Cardiac septum (tissue), 1 donor: ENCODE measurements at regions not wholly inside any gene's neighbourhood (a gene's known extent, or its start where the extent isn't known, plus 50 kb on each side); places are given as distances from the start of the nearest gene placed in this dataset.

Experiments used
- DNase-seq: peaks from one replicate; pipeline ENCODE4 v3.0.0-alpha.2; 2020; ENCODE audit warnings: low spot score
- intact Hi-C: fragments of 100-400 bp; cut with DNase I; formaldehyde crosslinking; loops from one replicate; pipeline ENCODE4 v1.14.0; 2022
- donor health status: DM: no; HTN: no; CAD: no.

DNA sequence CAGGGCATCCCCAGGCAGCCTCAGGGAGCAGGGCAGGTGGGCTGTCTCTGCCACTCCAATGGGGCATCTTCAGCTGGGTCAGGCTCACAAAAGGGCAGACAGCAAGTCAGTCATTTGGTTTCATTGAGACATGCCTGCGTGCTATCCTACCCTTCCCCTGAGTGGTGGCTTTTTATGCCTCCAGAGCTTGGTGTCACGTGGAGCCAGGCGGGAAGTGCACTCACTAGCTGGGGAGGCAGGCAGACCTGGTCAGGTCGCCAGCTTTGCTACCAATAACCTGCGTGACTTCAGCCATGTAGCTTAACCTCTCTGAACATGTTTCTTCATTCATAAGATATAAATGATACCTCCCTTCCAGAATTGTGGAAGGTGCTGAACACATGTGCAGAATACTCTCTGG is 415.0 kb downstream of the SOX9 start:
- no peak for DNase-seq
- intact Hi-C loops = no loop called here

DNA sequence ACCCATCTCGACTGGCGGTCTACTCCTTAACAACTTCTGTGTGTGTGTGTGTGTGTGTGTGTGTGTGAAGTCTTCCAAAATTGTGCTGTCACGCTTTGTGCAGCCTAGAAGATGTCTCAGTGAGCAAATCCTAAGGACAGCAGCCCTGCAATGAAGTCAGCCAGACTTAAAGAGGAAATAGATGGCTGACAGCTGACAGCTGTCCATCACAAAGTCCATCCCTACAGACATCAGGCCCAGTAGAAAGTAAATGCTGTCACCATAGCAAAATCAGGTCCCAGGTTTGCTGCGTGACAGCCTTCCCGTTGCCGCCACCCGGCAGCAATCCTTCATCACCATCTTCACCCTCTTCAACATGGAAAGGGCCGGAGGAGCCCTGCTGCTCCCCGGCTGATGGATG is 416.0 kb downstream of the SOX9 start:
- DNase-seq = no peak
- intact Hi-C loops = no loop called here

DNA sequence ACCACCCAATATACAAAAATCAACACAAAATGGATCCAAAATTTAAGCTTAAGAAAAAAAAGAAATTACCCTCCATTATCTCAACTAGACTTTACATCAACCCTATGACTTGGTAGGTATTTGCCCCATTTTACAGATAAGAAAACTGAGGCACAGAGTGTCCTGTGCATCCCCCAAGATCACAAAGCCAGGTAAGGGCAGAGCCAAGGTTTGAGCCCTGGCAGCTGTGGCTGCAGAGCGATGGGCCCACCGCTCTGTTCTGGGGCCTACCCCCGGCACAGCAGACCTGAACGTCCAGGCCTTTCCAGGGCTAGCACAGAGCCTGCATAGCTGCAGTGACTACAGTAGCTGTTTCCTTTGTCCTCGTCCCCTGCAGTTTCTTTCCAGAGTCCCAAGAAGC is 417.6 kb downstream of the SOX9 start:
- DNase-seq = no peak
- intact Hi-C loops = no loop called here

DNA sequence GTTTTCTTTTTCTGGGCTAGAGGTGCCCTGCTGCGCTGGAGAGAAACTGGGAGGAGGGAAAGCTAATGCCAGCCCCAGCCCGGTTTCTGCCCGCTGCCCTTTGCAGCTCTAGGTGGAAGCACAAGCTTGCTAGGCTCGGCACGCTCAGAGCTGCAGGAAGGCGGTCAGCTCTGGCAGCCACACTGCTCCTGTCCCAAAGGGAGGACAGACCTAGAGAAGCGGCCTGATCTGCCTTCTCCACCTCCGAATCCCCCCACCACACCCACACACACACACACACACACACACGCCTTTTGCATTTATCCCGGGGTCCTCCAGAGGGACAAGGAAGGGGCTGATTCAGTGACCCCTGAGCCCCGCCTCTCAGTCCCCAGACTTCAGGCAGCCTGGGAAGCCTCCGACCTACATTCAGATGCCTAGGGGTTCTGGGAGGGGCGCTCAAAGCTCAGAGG is 418.1 kb downstream of the SOX9 start:
- no peak for DNase-seq
- intact Hi-C loops = no loop called here

DNA sequence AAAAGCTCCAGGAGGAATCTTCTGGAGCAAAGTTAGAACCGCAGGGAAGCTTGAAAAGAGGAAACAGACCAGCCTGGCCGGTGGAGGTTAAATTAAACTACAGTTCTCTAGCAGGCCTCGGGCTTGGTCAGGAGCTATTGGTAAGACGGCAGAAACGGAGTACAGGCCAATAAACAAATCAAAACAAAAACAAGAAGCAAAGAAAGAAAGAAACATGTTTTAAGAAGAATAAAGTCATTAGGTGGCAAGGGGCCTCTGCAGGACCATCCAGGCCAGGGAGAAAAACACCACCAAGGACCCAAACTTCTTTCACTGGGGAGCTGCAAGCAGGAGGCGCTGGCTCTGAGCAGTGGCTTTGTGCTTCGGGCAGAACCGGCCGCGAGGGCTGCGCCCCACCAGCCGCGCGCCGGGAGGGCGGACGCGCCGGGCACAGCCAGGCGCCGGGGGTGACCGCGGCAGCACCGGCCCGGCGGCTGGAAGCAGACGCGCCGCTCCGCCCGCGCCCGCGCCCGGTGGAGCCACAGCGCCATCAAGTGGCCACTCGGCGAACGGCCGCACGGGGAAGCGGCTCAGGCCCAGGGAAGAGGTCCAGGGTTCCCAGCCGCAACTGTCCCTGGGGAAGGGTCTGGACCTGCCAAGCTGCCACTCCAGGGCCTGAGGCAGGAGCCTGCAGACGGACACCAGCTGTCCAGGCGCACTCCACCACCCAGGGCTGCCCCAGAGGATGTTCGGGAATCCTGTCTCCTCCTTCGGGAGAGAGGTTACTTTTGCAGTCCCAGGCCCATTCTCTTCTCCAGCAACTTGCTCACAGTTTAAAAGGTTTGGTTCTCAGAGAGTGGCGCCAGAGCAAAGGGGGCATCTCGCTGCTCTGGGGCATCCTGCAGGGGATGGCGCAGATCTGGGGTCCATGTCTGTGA is 419.4 kb downstream of the SOX9 start:
- intact Hi-C loops = loop anchor here (2.0 to 5.0 kb wide), 4 partner anchors 419 to 1901 kb away; partner anchors contain the start of gene SOX9
- peak; percentile 84 for DNase-seq

DNA sequence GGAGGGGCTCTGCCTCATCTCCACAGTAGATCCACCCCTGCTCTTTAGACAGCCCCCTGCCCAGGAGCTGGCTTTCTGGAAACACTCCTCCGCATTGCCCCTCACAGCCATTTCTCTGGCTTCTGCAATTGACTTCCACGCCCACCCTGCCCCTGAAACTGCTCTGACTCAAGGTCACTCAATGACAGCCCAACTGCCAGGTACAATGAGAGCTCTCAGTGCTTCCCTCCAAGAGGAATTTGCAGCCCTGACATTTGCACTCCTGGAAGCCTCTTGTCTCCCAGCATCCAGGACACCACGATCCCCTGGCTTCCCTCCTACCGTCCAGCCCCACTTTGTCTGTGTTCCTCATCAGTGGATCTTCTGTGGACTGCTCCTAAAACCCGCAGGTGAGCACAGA is 421.5 kb downstream of the SOX9 start:
- intact Hi-C loops = loop anchor here (5.0 kb wide), 2 partner anchors 1070 to 1425 kb away; no protein-coding TSS in a partner anchor
- peak; percentile 57 for DNase-seq

DNA sequence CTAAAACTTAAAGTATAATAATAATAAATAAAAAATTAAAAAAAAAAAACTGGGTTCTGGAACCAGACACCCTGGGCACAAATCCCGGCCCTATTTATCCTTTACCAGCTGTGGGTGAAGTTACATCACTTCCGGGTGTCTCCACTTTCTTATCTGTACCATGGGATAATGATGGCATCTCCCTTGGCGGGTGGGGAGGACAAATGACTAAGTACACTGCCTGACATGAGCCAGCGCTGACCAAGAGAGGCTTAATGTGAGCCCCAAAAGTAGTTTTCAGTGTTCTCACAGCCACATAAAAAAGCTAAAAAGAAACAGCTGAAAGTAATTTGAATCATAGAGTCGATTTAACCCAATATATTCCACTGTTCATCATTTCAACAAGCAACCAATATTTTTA is 424.9 kb downstream of the SOX9 start:
- DNase-seq = no peak
- intact Hi-C loops = no loop called here

DNA sequence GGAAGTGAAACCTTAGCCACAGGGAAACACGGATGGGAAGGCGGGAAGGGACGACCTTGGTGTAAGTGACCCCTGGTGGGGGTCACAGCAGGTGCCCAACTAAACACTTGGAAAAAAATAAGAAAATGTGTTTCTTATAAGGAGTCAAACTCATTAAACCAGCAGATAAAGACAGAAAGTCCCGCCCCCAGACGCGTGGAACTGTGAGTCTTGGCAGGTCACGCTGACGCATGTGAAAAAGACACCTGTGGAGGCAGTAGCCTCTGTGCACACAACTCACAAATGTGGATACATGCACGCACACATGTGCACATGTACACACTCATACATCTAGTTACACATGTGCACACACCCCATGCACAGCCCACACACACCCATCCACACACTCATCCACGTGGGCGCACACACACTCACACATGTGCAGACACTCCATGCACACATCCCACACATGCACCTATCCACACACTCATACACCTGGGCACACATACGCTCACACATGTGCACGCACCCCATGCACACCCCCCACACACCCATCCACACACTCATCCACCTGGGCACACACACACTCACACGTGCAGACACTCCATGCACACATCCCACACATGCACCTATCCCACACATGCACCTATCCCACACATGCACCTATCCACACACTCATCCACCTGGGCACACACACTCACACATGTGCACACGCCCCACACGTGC is 432.4 kb downstream of the SOX9 start:
- no peak for DNase-seq
- intact Hi-C loops = no loop called here

DNA sequence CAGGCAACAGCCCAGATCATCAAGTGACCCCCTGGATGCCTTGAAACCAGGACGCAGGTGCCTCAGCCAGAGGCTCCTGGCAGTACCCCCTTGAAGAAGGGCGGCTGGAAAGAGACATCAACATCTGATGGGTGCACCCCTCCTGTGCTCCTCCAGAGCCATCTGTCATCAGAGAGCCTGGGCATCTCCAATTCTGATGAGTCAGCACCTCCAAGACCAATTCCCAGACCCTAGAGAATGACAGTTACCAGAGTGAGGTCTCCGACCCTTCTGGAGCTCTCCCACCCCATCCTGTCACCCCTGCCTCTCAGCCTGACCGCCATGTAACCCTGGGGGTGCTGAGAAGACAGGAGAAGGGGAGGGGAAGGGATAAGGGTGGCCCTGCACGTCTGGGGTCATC is 433.7 kb downstream of the SOX9 start:
- DNase-seq = no peak
- intact Hi-C loops = no loop called here

DNA sequence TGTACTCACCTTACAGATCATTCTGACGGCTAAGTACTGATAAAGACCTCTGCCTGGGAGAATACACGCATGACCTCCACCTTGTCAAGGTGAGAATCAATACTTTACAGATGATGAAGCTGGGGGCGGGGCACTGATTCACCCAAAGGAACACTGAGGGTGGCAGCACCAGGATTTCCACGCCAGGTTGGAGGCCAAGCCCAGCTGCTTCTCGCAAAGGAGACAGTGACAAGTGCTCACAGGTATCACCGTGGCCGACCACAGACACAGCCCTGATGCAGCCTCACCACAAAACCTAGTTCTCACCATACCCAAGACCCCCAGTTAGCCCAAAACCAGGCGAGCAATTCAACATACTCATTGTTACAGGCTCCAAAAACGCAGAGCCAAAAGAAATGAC is 434.2 kb downstream of the SOX9 start:
- no peak for DNase-seq
- intact Hi-C loops = loop anchor here (5.0 kb wide), 1 partner anchor 602 kb away; no protein-coding TSS in a partner anchor

DNA sequence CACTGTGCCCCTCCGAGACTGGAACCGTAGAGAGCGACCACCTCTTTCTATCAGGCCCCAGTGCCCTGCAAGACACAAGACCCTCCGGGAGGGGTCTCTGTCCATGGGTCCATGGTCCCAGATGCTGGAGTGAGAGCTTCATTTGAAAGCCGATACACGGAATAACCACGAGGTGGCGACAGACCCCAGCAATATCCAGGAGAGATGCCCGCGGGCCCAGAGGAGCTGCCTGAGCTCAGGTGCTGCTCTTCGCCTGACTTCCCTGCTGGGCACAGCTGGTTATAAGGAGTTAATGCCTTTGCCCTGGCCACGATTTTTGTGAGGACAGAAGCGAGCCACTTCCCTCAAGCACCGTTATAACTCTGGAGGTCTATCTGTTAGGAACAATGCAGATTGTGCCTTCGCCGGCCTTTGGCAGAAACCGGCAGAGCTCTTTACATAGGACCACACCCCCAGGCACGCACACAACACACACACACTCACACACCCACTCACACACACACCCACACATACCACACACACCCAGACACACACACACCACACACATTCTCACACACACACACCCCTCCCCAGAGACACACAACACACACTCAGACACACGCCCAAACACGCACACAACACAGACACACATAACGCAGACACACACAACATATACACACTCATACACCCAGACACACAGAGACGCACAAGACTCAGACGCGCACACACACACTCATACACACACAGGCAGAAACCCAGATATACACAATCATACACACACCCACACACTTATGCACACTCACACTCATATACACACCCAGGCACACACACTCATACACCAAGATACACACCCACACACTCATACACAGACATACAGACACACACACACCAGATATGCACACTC is 436.4 kb downstream of the SOX9 start:
- intact Hi-C loops = loop anchor here (5.0 kb wide), 1 partner anchor 600 kb away; no protein-coding TSS in a partner anchor
- no peak for DNase-seq

DNA sequence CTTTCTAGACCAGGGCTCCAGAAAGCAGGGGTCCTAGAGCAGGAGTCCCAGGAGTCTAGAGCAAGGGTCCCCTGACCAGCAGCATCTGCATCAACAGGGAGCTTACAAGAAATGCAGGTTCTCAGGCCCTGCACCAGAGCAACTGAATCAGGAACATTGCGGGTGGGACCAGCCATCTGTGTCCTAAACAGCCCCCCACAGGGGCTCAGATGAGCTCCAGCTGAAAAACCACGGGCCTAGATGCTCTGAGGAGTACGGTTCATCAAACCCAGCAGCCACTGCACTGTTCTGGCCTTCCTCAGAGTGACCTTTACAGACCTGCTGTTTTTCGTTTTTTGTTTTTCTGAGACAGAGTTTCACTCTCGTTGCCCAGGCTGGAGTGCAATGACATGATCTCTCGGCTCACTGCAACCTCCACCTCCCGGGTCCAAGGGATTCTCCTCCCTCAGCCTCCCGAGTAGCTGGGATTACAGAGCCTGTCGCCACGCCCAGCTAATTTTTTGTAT is 438.2 kb downstream of the SOX9 start:
- no peak for DNase-seq
- intact Hi-C loops = loop anchor here (5.0 kb wide), 1 partner anchor 598 kb away; no protein-coding TSS in a partner anchor

DNA sequence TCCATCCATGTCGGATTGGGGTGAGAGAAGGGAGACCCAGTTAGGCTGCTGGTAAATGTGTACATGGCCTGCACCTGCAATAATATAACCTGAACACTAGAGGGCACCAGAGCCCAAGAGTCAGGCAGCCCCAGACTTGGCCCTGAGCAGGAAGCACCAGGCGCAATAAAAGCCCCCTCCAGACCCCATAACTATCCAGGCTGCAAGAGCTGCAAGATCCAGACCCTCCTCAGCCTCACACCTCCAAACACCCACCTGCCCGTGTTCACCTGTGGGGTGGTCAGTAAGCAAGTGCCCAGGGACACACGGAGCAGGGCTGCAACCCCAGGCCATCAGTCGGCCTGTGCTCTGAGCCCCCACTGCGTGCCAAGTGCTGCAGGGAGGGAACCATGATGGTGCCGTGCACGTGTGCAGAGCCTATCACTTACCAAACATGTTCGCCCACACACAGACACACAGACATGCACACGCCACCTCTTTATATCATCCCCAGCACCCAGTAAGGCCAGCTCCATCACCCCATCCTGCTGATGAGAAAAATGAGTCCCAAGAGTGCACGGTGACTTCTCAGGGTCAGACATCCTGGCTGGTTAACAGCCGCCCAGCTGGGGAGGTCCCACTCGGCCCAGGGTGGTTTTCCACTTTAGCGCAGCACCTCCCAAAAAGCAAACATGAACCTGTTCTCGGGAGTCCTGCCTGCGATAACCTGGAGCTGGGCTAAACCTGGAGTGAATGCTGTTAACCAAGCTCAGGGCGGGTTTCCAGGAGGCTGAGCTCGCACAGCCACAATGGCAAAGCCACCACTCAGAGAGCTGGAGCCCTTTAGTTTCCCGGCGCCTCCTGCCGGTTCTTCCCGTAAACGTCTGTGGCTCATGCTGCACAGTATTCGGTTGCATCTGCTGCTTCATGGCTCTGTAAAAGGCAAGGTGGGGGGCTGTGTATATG is 439.8 kb downstream of the SOX9 start:
- intact Hi-C loops = loop anchor here (2.0 kb wide), 1 partner anchor 164 kb away; no protein-coding TSS in a partner anchor
- no peak for DNase-seq

DNA sequence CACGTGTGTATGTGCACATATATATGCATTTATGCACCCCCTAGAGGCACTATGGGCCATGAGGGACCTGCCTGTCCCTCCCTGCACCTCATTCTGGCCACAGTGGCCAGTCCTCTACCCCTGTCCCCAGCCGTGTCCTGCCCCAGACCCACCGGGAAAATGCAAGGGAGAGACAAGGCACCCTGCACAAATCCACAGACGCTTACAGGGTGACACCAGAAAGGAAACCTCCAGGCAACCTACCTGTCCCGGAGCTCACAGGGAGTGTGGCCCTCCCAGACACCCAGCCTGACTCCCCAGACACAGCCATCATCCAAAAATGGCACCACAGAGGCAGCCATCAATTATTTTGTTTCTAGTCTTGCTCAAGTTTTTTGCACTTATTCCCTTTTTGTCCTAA is 440.4 kb downstream of the SOX9 start:
- intact Hi-C loops = loop anchor here (2.0 kb wide), 1 partner anchor 164 kb away; no protein-coding TSS in a partner anchor
- DNase-seq = no peak

DNA sequence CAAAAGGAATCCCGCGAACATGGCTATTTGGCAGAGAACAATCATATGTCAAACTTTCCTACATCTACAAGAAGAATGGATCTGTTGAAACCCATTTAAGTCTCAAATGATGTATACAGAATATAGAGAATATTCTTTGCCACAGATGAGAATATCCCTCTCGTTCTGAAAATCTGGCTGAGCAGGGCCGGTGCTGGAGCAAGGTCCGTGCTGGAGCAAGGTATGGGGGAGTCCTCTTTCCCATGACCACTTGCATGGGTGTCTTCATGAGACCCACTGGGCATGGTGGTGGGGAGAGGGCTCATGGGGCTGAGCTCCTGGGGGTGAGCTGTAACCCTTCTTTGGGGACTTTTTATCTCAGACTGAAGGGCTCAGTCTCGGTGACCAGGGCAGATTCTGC is 440.9 kb downstream of the SOX9 start:
- DNase-seq = no peak
- intact Hi-C loops = loop anchor here (2.0 kb wide), 1 partner anchor 163 kb away; no protein-coding TSS in a partner anchor

DNA sequence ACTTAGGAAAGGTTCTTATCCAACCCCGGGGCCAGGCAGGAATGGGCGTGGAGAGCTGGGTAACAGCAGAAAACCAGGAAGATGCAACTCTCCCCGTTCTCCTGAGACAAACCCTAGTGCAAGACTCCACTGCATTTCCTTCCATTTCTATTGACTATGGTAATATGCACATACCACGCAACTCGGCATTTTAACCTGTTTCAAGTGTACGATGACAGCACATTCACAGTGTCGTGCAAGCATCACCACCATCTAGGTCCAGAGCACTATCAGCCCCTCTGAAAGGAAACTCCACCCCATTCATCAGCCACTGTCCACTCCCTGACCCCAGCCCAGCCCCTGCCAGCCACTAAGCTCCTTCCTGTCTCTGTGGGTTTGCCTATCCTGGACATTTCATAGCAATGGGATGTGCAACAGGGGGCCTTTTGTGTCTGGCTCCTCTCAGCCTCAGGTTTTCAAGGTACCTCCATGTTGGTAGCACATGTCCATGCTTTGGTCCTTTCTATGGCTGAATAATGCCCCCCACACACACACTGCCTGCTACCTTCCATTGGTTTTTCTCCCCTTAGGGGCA is 441.9 kb downstream of the SOX9 start:
- DNase-seq = no peak
- intact Hi-C loops = no loop called here

DNA sequence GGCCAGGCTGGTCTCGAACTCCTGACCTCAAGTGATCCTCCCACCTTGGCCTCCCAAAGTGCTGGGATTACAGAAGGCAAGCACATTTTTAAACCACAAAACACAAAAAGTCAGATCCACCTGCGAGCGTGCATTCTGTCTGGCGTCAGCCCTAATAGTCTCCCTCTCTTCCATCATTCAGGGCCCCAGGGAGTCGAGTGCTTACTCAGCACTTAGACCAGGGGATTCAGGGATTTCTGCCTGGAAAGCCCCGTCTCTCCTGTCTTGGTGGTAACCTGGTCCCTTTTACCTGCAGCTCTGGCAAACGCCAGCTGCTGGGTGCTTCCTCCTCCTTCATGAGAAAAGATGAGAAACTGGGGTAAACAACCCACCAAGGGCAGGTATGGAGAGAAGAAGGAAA is 443.1 kb downstream of the SOX9 start:
- DNase-seq = no peak
- intact Hi-C loops = no loop called here

DNA sequence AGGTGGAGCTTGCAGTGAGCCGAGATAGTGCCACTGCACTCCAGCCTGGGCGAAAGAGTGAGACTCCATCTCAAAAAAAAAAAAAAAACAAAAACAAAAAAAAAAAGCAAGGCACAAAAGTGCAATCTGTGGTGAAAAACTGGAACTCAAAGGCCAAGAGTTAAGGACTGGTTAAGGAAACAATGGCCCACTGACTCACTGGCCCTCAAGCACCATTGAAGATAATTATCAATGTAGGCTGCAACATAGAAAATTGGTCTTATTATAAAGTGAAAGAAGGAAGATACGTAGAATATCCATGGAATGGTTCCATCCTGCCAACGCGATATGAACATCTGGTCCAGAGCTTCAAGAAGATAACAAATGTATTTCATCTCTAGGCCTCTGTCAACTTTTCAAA is 444.2 kb downstream of the SOX9 start:
- no peak for DNase-seq
- intact Hi-C loops = no loop called here
